ENCODE measurements at regions not wholly inside any gene's neighbourhood (a gene's known extent, or its start where the extent isn't known, plus 50 kb on each side); places are given as distances from the start of the nearest gene placed in this dataset.

DNA sequence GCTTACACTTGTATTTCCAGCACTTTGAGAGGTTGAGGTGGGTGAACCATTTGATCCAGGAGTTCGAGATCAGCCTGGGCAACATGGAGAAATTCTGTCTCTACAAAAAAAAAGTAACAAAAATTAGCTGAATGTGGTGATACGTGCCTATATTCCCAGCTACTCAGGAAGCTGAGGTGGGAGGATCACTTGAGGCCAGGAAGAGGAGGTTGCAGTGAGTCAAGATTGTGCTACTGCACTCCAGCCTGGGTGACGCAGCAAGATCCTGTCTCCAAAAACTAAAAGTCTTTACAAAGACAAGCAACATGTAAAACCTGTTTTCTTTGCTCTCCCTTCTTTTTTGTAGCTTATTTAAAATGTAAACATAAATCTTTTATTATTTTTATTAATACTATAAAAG, 1156.1 kb downstream of the FAT4 start:
- Histone ChIP-seq H3K9ac (ENCODE audit: low read depth in 1 of 2, low read length in 2 of 2) (no peak overlapping the region), H3K27ac (ENCODE audit: low read depth in 2 of 2, low read length in 2 of 2) (no peak overlapping the region), H3K36me3 (ENCODE audit: control insufficient read depth in 2 of 2, insufficient read depth in 2 of 2, low read length in 2 of 2) (no peaks in the 10 kb centered on the region), H3K4me1 (ENCODE audit: control insufficient read depth in 2 of 2, insufficient read depth in 2 of 2, low read length in 2 of 2) (no peaks in the 10 kb centered on the region), H3K4me3 (ENCODE audit: low read length in 2 of 2) (no peak overlapping the region), H3K9me3 (ENCODE audit: control insufficient read depth in 2 of 2, low read length in 2 of 2) (no peaks in the 10 kb centered on the region), H3K27me3 (ENCODE audit: control insufficient read depth in 2 of 2, insufficient read depth in 2 of 2, low read length in 2 of 2) (no peaks in the 10 kb centered on the region)

DNA sequence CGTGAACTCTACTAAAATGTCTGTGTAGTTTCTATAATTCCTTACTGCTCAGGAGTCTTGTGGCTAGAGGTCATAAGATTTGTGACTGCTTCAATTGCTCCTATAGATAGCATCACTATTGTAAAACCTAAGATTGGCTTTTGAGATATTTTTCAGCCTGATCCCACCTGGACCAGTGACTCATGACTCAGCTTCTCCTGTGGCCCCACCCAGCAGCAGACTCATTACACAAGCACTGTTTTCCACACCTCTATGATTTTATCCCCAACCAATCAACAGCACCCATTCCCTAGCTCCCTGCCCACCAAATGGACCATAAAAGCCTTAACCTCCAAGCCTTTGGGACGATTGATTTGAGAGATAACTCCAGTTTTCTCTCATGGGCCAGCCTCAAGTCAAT, 1157.0 kb upstream of the INTU start:
- peaks cover 4% of the 10 kb centered on the region in 2 donors for H3K9me3 ChIP-seq (ENCODE audit: control insufficient read depth in 2 of 2, low read length in 2 of 2)
- H3K9ac ChIP-seq (ENCODE audit: low read depth in 1 of 2, low read length in 2 of 2): no peak overlapping the region
- H3K4me1 ChIP-seq (ENCODE audit: control insufficient read depth in 2 of 2, insufficient read depth in 2 of 2, low read length in 2 of 2): no peaks in the 10 kb centered on the region
- H3K4me3 ChIP-seq (ENCODE audit: low read length in 2 of 2): no peak overlapping the region
- no peak overlapping the region for H3K27ac ChIP-seq (ENCODE audit: low read depth in 2 of 2, low read length in 2 of 2)
- H3K36me3 ChIP-seq (ENCODE audit: control insufficient read depth in 2 of 2, insufficient read depth in 2 of 2, low read length in 2 of 2): no peaks in the 10 kb centered on the region
- H3K27me3 ChIP-seq (ENCODE audit: control insufficient read depth in 2 of 2, insufficient read depth in 2 of 2, low read length in 2 of 2): no peaks in the 10 kb centered on the region

- H3K9me3 ChIP-seq (ENCODE audit: control insufficient read depth in 2 of 2, low read length in 2 of 2): peaks cover 4% of the 10 kb centered on the region in 2 donors
- H3K27ac ChIP-seq (ENCODE audit: low read depth in 2 of 2, low read length in 2 of 2): no peak overlapping the region
- H3K9ac ChIP-seq (ENCODE audit: low read depth in 1 of 2, low read length in 2 of 2): no peak overlapping the region
- H3K4me1 ChIP-seq (ENCODE audit: control insufficient read depth in 2 of 2, insufficient read depth in 2 of 2, low read length in 2 of 2): no peaks in the 10 kb centered on the region
- H3K36me3 ChIP-seq (ENCODE audit: control insufficient read depth in 2 of 2, insufficient read depth in 2 of 2, low read length in 2 of 2): no peaks in the 10 kb centered on the region
- H3K27me3 ChIP-seq (ENCODE audit: control insufficient read depth in 2 of 2, insufficient read depth in 2 of 2, low read length in 2 of 2): no peaks in the 10 kb centered on the region
- H3K4me3 ChIP-seq (ENCODE audit: low read length in 2 of 2): no peak overlapping the region
These were observed 1153.0 kb upstream of the INTU start for GRCh38 chr4:126479709-126480108.

DNA sequence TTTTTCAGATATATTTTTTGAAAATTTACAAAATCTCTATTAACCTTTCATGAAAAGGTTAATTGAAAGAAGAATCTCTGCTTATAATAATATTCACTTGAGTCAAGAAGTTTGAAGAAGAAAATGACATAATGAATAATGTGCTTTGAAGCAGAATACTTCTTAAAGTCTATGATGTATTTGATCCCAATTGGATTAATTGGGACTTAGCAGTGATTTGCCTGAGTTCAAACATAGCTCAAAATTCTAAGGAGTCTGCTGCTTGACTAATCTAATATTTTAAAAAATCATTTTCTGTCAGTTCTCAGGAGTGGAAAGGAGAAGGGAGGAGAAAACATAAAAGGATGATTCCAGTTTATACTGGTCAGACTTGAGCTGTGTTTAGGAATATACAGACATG, 1150.4 kb upstream of the INTU start:
- Histone ChIP-seq H3K4me3 (ENCODE audit: low read length in 2 of 2) (no peak overlapping the region), H3K4me1 (ENCODE audit: control insufficient read depth in 2 of 2, insufficient read depth in 2 of 2, low read length in 2 of 2) (no peaks in the 10 kb centered on the region), H3K36me3 (ENCODE audit: control insufficient read depth in 2 of 2, insufficient read depth in 2 of 2, low read length in 2 of 2) (no peaks in the 10 kb centered on the region), H3K27ac (ENCODE audit: low read depth in 2 of 2, low read length in 2 of 2) (no peak overlapping the region), H3K27me3 (ENCODE audit: control insufficient read depth in 2 of 2, insufficient read depth in 2 of 2, low read length in 2 of 2) (no peaks in the 10 kb centered on the region), H3K9ac (ENCODE audit: low read depth in 1 of 2, low read length in 2 of 2) (no peak overlapping the region), H3K9me3 (ENCODE audit: control insufficient read depth in 2 of 2, low read length in 2 of 2) (peaks cover 4% of the 10 kb centered on the region in 2 donors)

GRCh38 chr4:126486377-126486776, 1146.4 kb upstream of the INTU start:
- Histone ChIP-seq H3K27ac (ENCODE audit: low read depth in 2 of 2, low read length in 2 of 2) (no peak overlapping the region), H3K4me1 (ENCODE audit: control insufficient read depth in 2 of 2, insufficient read depth in 2 of 2, low read length in 2 of 2) (no peaks in the 10 kb centered on the region), H3K9me3 (ENCODE audit: control insufficient read depth in 2 of 2, low read length in 2 of 2) (no peaks in the 10 kb centered on the region), H3K36me3 (ENCODE audit: control insufficient read depth in 2 of 2, insufficient read depth in 2 of 2, low read length in 2 of 2) (no peaks in the 10 kb centered on the region), H3K4me3 (ENCODE audit: low read length in 2 of 2) (no peak overlapping the region), H3K27me3 (ENCODE audit: control insufficient read depth in 2 of 2, insufficient read depth in 2 of 2, low read length in 2 of 2) (no peaks in the 10 kb centered on the region), H3K9ac (ENCODE audit: low read depth in 1 of 2, low read length in 2 of 2) (no peak overlapping the region)

DNA sequence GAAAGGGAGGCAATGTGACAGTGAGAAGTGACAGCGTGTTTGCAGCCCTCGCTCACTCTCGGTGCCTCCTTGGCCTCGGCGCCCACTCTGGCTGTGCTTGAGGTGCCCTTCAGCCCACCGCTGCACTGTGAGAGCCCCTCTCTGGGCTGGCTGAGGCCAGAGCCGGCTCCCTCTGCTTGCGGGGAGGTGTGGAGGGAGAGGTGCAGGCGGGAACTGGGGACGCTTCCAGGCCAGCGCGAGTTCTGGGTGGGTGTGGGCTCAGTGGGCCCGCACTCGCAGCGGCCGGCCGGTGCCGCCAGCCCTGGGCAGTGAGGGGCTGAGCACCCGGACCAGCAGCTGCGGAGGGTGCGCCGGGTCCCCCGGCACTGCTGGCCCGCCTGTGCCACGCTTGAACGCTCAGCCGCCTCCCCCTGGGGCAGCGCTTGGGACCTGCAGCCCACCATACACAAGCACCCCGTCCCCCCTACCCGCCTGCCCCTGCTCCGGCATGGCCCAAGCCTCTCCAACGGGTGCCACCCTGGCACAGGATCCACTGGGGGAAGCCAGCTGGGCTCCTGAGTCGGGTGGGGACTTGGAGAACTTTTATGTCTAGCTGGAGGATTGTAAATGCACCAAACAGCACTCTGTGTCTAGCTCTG, 1142.8 kb upstream of the INTU start:
- Histone ChIP-seq H3K36me3 (ENCODE audit: control insufficient read depth in 2 of 2, insufficient read depth in 2 of 2, low read length in 2 of 2) (no peaks in the 10 kb centered on the region), H3K27ac (ENCODE audit: low read depth in 2 of 2, low read length in 2 of 2) (no peak overlapping the region), H3K9me3 (ENCODE audit: control insufficient read depth in 2 of 2, low read length in 2 of 2) (no peaks in the 10 kb centered on the region), H3K27me3 (ENCODE audit: control insufficient read depth in 2 of 2, insufficient read depth in 2 of 2, low read length in 2 of 2) (no peaks in the 10 kb centered on the region), H3K4me1 (ENCODE audit: control insufficient read depth in 2 of 2, insufficient read depth in 2 of 2, low read length in 2 of 2) (no peaks in the 10 kb centered on the region), H3K4me3 (ENCODE audit: low read length in 2 of 2) (no peak overlapping the region), H3K9ac (ENCODE audit: low read depth in 1 of 2, low read length in 2 of 2) (no peak overlapping the region)

- Histone ChIP-seq H3K9ac (ENCODE audit: low read depth in 1 of 2, low read length in 2 of 2) (no peak overlapping the region), H3K36me3 (ENCODE audit: control insufficient read depth in 2 of 2, insufficient read depth in 2 of 2, low read length in 2 of 2) (no peaks in the 10 kb centered on the region), H3K9me3 (ENCODE audit: control insufficient read depth in 2 of 2, low read length in 2 of 2) (no peaks in the 10 kb centered on the region), H3K27me3 (ENCODE audit: control insufficient read depth in 2 of 2, insufficient read depth in 2 of 2, low read length in 2 of 2) (no peaks in the 10 kb centered on the region), H3K4me1 (ENCODE audit: control insufficient read depth in 2 of 2, insufficient read depth in 2 of 2, low read length in 2 of 2) (no peaks in the 10 kb centered on the region), H3K4me3 (ENCODE audit: low read length in 2 of 2) (no peak overlapping the region), H3K27ac (ENCODE audit: low read depth in 2 of 2, low read length in 2 of 2) (no peak overlapping the region)
These were observed 1137.5 kb upstream of the INTU start for GRCh38 chr4:126495163-126495752.

GRCh38 chr4:126512979-126513378, 1119.8 kb upstream of the INTU start:
- no peaks in the 10 kb centered on the region for H3K9me3 ChIP-seq (ENCODE audit: control insufficient read depth in 2 of 2, low read length in 2 of 2)
- no peak overlapping the region for H3K4me3 ChIP-seq (ENCODE audit: low read length in 2 of 2)
- no peaks in the 10 kb centered on the region for H3K36me3 ChIP-seq (ENCODE audit: control insufficient read depth in 2 of 2, insufficient read depth in 2 of 2, low read length in 2 of 2)
- no peak overlapping the region for H3K27ac ChIP-seq (ENCODE audit: low read depth in 2 of 2, low read length in 2 of 2)
- no peaks in the 10 kb centered on the region for H3K4me1 ChIP-seq (ENCODE audit: control insufficient read depth in 2 of 2, insufficient read depth in 2 of 2, low read length in 2 of 2)
- no peak overlapping the region for H3K9ac ChIP-seq (ENCODE audit: low read depth in 1 of 2, low read length in 2 of 2)
- no peaks in the 10 kb centered on the region for H3K27me3 ChIP-seq (ENCODE audit: control insufficient read depth in 2 of 2, insufficient read depth in 2 of 2, low read length in 2 of 2)

GRCh38 chr4:126513596-126513995, 1119.2 kb upstream of the INTU start:
- H3K9ac ChIP-seq (ENCODE audit: low read depth in 1 of 2, low read length in 2 of 2): no peak overlapping the region
- H3K36me3 ChIP-seq (ENCODE audit: control insufficient read depth in 2 of 2, insufficient read depth in 2 of 2, low read length in 2 of 2): no peaks in the 10 kb centered on the region
- H3K4me3 ChIP-seq (ENCODE audit: low read length in 2 of 2): no peak overlapping the region
- no peaks in the 10 kb centered on the region for H3K4me1 ChIP-seq (ENCODE audit: control insufficient read depth in 2 of 2, insufficient read depth in 2 of 2, low read length in 2 of 2)
- no peaks in the 10 kb centered on the region for H3K9me3 ChIP-seq (ENCODE audit: control insufficient read depth in 2 of 2, low read length in 2 of 2)
- H3K27me3 ChIP-seq (ENCODE audit: control insufficient read depth in 2 of 2, insufficient read depth in 2 of 2, low read length in 2 of 2): no peaks in the 10 kb centered on the region
- H3K27ac ChIP-seq (ENCODE audit: low read depth in 2 of 2, low read length in 2 of 2): no peak overlapping the region

DNA sequence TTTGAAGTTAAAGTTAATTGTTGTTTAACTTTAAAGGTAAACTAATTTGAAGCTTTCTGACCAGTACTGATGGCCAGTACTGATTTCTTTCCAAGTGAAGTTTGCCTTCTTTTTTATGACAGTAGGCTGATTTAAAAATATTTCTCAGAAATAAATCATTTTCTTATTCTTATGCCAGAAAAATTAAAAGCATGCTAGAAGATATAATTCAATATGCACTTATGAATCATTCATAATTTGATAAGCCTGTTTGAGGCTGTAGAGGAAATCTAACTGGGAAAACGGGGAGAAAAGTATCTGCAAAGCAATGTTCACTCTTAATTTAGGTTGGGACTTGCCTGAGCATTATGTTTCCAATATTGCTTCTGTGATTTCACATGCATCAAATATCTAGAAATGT, 1112.0 kb upstream of the INTU start:
- Histone ChIP-seq H3K36me3 (ENCODE audit: control insufficient read depth in 2 of 2, insufficient read depth in 2 of 2, low read length in 2 of 2) (no peaks in the 10 kb centered on the region), H3K9me3 (ENCODE audit: control insufficient read depth in 2 of 2, low read length in 2 of 2) (no peaks in the 10 kb centered on the region), H3K4me3 (ENCODE audit: low read length in 2 of 2) (no peak overlapping the region), H3K27me3 (ENCODE audit: control insufficient read depth in 2 of 2, insufficient read depth in 2 of 2, low read length in 2 of 2) (no peaks in the 10 kb centered on the region), H3K9ac (ENCODE audit: low read depth in 1 of 2, low read length in 2 of 2) (no peak overlapping the region), H3K4me1 (ENCODE audit: control insufficient read depth in 2 of 2, insufficient read depth in 2 of 2, low read length in 2 of 2) (no peaks in the 10 kb centered on the region), H3K27ac (ENCODE audit: low read depth in 2 of 2, low read length in 2 of 2) (no peak overlapping the region)

All from mucosa of rectum (tissue), 2 donors.